HG02759 (cell line): ENCODE measurements at regions not wholly inside any gene's neighbourhood (a gene's known extent, or its start where the extent isn't known, plus 50 kb on each side); places are given as distances from the start of the nearest gene placed in this dataset.

Source experiments
- ATAC-seq: cut with Tn5 transposase; IDR thresholded peaks from one replicate; pipeline ENCODE4 v1.9.1; 2021; ENCODE audit warnings: mild to moderate bottlenecking, moderate library complexity; ENCODE audit not compliant: unreplicated experiment

DNA sequence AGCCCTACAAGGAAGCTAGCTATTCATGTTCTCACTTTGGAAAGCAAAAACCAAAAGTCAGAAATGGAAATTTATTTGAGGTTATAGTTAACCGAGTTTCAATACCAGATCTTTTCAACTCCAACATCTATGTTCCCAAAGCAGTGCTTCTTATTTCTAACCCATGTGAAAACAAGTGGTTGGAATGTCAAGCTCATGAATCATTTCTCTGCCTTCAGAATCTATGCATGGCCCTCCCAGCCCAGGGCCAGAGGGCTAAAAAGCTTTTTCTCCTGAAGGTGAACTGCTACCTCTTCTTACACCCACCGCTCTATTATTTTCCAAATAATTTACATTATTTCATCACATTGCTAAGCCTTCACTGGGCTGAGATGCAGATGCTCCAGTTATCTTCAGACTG, 158.4 kb downstream of the SP3 start:
- ATAC-seq, result no peak

DNA sequence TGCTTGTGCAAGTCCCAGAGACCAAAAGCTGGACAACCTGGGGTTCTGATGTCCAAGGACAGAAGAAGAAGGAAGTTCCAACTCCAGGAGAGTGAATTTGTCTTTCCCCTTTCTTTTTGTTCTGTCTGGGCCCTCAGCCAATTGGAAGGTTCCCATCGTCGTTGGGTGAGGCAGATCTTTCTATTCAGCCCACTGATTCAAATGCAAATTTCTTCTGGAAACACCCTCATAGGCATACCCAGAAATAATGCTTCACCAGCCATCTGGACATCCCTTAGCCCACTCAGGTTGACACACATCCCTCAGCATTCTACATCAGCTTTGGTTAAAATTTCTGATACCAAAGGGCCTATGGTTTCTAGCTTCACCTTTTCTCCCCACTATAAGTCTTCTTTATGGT, 156.5 kb downstream of the SP3 start:
- ATAC-seq, result no peak

- no peak for ATAC-seq
Measured at GRCh38 chr2:173812321-173812720, 152.9 kb downstream of the SP3 start.

GRCh38 chr2:173814306-173814705, 150.9 kb downstream of the SP3 start:
- no peak for ATAC-seq

DNA sequence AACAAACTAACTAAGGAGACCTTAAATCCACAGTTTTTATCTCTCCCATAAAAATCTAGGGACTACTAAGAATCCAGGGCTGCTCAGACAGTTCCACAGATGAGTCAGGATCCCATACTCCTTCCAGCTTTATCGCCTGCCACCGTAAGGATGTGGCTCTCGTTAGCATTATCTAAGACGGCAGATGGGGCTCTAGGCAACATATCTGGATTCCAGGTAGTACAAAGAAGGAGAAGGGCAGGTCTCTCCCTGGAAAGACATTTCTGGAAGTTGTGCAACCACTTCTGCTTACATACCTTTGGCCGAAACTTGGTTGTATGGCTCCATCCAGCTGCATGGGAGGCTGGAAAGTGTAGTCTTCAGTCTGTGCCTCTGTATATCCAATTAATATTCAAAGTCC, 149.4 kb downstream of the SP3 start:
- ATAC-seq, result no peak

DNA sequence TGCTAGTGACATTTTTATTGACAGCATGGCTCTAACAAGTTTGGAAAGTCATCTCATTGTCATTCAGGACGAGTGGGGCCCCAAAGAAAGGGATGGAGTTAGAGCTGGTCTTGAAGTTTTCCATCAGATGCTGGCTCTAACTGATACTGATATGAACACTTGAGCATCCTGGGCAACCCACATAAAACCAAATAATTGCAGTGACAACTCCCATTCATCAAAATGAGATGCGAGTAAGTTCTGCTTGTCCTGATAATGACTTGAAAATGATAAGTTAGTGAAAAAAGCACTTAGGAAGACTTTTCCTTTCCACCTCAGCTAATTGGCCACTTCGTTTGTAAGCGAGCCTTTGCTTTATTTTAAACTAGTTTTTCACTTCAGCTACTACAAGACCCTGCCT, 147.6 kb downstream of the SP3 start:
- ATAC-seq, result no peak

DNA sequence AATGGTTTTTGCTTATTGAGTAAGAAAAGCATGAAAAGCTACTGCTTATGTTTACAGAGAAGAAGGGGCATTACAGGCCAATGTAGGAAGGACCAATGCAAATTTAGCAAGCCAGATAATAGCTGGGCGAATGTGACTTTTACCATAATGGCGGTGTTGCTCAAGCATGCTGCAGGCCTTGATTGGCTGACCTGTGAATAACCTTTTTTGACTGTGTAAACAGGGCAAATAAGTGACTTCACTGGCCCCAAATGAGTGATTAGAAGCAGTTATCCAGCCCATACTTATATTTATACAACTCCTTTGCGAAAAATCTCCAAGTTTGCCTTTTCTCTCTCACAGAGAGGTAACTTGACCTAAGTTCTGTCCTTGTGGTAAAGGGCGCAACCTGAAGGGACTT, 146.9 kb downstream of the SP3 start:
- no peak for ATAC-seq

GRCh38 chr2:173819852-173820251, 145.3 kb downstream of the SP3 start:
- no peak for ATAC-seq

- no peak for ATAC-seq
Measured at GRCh38 chr2:173821451-173821850, 143.7 kb downstream of the SP3 start.

DNA sequence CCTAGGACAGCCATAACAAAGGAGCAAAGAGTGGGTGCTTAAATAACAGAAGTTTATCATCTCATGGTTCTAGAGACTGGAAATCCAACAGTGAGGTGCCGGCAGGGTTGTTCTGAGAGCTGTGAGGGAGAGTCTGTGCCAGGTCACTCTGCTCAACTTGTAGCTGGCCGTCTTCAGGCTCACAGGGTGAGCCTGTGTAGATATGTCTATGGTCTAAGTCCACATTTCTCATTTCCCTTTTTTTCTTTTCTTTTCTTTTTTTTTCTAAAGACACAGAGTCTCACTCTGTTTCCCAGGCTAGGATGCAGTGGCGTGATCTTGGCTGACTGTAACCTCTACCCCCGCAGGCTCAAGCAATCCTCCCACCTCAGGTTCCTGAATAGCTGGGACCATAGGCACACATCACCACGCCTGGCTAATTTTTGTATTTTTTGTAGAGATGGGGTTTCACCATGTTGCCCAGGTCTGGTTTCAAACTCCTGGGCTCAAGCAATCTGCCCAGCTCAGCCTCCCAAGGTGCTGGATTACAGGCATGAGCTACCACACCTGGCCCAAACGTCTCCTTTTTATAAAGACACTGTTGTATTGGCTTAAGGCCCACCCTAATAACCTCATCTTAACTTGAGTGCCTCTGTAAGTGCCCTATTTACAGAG, 142.2 kb downstream of the SP3 start:
- no peak for ATAC-seq

DNA sequence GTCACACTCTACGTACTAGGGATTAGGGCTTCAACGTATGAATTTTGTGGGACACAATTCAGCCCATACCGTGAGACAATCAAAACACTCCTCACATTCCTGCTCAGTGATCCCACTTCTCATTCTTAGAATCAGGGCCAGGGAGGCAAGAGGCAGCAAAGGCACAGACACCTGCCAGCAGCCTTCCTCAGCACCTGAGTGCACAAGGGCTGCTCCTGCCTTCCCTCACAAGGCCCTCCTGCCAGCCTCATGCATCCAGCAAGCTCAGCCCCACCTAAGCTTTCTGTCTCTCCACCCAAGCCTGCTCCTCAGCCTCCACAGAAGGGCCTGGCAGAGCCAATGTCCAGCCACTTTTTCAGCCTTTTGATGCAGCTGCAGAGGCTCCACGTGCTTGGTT, 141.6 kb downstream of the SP3 start:
- no peak for ATAC-seq

- ATAC-seq, result no peak
Measured at GRCh38 chr2:173828189-173829142, 136.7 kb downstream of the SP3 start.

GRCh38 chr2:173829727-173830126, 135.4 kb downstream of the SP3 start:
- no peak for ATAC-seq

DNA sequence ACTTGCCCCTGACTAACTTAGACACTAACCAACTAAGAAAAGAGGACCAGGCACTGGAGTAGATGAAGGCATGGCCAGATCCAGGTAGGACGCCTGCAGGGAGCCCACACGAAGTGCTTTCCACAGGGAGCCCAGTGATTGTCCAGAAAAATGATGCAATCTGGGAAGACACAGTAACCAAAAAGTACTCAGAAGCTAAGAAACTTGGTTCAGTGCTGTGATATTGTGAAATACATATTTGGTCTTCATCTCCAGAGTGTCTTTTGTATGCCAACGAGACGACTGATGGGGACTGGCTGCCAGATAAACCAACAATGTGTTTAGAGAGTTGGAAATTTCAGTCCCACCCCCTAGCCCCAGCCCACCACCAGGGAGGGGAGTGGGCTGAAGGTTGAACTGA, 135.0 kb downstream of the SP3 start:
- ATAC-seq, result no peak

GRCh38 chr2:173831312-173832229, 133.6 kb downstream of the SP3 start:
- ATAC-seq, result no peak

DNA sequence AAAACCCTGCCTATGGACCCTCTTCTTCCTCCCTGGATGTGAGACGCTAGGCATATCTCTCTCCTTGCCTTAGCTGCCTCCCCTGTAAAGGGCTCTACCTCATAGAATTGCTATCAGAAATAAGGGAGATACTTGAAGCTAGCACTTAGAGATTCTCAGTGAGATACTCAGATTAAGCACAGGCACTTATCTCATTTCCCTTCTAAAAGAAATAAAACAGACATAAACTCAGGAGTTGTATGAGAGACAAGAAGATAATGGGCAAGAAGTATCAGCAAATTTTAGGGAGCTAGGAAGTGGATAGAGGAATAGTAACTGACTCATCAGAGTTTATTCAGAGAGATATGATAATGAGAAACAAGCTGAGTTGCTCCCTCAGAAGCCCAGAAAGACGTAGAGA, 131.0 kb downstream of the SP3 start:
- no peak for ATAC-seq

DNA sequence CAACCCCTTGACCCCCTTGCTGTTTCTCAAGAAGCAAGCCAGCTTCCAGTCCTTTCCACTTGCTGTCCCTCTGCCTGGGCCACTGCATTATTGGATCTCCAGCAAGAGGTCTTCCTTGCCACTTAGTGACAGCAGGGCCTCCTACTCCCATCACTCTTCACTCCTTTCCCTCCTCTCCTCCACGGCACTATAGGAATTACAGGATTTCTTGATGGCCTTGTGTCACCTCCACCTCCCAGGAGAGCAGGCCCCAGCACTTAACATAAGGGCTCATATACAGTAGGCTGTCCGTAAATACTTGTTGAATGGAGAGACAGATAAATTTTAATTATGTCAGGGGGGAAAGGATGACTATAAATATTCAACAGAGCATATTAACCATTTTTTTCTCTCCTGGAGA, 129.4 kb downstream of the SP3 start:
- ATAC-seq, result no peak

- no peak for ATAC-seq
Measured at GRCh38 chr2:173841110-173841509, 124.1 kb downstream of the SP3 start.

DNA sequence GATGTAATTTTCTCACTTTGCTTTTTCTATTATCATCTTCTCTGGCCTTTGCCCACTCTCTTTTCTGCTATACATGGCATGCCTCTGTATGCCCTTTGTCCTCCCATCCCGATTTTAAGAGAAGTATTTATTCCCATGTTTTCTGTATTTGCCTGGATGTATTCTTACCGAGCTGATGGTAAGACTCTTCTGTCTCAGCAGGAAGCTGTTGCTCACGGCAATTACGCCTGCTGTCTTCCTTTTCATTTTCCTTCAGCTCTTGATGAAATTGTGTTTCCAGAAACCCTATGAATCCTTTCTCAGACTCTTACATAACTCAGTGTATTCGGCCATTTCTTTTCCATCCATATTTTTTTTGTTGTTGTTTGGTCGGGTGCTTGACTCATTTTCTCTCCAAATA, 121.6 kb downstream of the SP3 start:
- ATAC-seq, result no peak

GRCh38 chr2:173851141-173851641, 114.0 kb downstream of the SP3 start:
- ATAC-seq, result no peak

DNA sequence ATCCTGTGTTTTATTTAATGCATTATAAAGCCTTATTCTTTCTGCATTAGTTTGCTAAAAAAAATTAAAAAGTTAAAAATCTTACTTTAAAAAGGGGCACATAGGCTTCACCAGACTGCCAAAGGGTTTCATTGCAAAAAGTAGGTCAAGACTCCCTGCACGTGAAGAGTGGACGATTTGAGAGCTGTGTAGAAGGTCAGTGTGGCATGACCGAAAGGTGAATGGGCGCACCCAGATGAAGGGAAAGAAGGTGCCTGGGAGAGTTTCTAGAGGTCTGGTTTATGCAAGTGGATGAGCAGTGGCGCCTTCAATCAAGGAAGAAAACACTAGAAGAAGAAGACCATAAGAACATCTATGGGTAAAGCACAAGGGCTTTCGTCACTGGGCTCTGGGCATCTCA, 111.0 kb downstream of the SP3 start:
- ATAC-seq, result no peak
